Subcutaneous abdominal adipose tissue (tissue), 5 donors: ENCODE measurements at regions not wholly inside any gene's neighbourhood (a gene's known extent, or its start where the extent isn't known, plus 50 kb on each side); places are given as distances from the start of the nearest gene placed in this dataset.
"Not testable (repeated sequence)": the region's sequence is repeated elsewhere in the genome, so short reads cannot be mapped to it uniquely, and the experiment has no call there.

Experiments used
- H3K27ac ChIP-seq: one replicate; pipeline ENCODE4 v1.7.0; 2013; ENCODE audit warnings: low read depth, mild to moderate bottlenecking, inconsistent platforms, low read length, moderate library complexity
- H3K27me3 ChIP-seq, 5 donors: one replicate each; pipeline ENCODE4 v1.7.0; 2013; ENCODE audit warnings: low read length in 5 of 5, inconsistent platforms in 1 of 5; ENCODE audit not compliant: control insufficient read depth in 5 of 5, insufficient read depth in 4 of 5
- H3K36me3 ChIP-seq, 5 donors: one replicate each; pipeline ENCODE4 v1.7.0; 2013; ENCODE audit warnings: low read length in 5 of 5; ENCODE audit not compliant: control insufficient read depth in 5 of 5, insufficient read depth in 5 of 5
- H3K4me1 ChIP-seq, 5 donors: one replicate each; pipeline ENCODE4 v1.7.0; 2013; ENCODE audit warnings: low read length in 5 of 5, mild to moderate bottlenecking in 3 of 5, moderate library complexity in 1 of 5; ENCODE audit not compliant: control insufficient read depth in 5 of 5, insufficient read depth in 5 of 5
- H3K4me3 ChIP-seq, 5 donors: one replicate each; pipeline ENCODE4 v1.7.0; 2013; ENCODE audit warnings: low read length in 5 of 5, low read depth in 1 of 5
- H3K9ac ChIP-seq, 5 donors: one replicate each; pipeline ENCODE4 v1.7.0; 2013; ENCODE audit warnings: low read length in 5 of 5, mild to moderate bottlenecking in 4 of 5, moderate library complexity in 3 of 5
- H3K9me3 ChIP-seq, 5 donors: one replicate each; pipeline ENCODE4 v1.7.0; 2013; ENCODE audit warnings: low read length in 5 of 5; ENCODE audit not compliant: control insufficient read depth in 5 of 5
- donor health status: healthy.
- donor health status: healthy.
- donor health status: healthy.
- donor health status: healthy.
- donor health status: healthy.

GRCh38 chr10:16083551-16083950, 223.2 kb upstream of the MINDY3 start:
- H3K4me1 ChIP-seq, H3K36me3 ChIP-seq, H3K27me3 ChIP-seq, H3K9me3 ChIP-seq, H3K9ac ChIP-seq, H3K27ac ChIP-seq, H3K4me3 ChIP-seq: not testable (repeated sequence)

DNA sequence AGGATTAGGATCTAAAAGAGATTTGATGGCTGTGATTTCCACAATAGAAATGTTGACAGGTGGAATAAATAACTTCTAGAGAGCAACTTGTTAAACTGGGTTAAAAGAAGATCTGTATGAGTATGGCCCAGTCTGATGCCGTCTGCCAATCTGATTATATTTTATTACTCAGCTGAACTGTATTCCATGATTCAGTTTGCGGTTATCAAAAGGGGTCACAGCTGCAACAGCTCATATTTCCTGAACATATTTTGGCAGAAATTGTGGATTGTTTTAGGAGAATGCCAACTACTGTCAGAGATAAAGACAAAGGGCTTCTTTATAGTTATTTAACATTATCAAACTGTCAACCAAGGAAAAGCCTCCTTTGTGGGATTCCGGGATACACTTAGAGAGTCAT, 244.8 kb upstream of the MINDY3 start:
- Histone ChIP-seq H3K27ac (no peak overlapping the region), H3K36me3 (no peaks in the 10 kb centered on the region), H3K27me3 (no peaks in the 10 kb centered on the region), H3K9me3 (no peaks in the 10 kb centered on the region), H3K4me3 (no peak overlapping the region), H3K9ac (no peak overlapping the region), H3K4me1 (no peaks in the 10 kb centered on the region)

DNA sequence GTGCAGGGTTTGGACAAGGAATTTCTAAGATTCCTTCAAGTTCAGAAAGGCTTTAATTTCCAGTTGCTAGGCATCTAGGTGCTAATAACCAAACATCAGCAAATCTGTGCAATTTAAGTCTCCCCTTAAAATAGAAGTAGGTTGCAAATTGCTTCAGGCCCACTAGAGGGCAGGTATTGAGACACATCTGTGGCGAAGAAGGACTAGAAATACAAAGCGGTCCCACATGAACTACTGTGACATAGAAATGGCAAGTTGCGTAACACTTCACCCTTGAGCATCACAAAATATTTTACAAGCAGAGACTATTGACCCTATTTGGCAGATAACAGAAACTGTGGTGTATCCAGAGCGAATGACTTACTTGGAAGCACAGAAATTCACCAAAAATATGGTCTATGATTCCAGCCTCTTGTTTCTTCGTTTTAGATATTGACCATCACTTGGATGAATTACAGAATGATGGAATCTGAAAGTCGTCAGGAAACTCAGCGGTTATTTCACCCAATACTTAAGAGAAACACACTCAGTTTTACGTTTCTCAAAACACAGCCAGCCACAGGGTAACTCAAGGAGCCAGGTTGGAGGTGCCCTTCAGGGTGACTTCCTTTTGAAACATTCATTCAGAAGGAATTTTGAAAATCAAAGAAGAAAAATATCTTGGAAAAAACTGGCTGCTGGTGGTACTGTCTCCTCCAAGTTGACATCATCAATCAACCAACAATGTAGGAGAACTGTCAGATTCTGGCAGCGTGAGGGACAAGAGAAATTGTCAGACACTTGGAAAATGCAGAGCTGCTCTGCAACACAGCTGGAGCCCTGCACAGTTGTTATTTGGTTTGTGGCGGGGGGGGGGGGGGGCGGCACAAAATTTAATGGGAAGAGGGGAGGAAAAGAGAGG, 256.3 kb upstream of the MINDY3 start:
- Histone ChIP-seq H3K9me3 (no peaks in the 10 kb centered on the region), H3K4me3 (no peak overlapping the region), H3K27ac (no peak overlapping the region), H3K36me3 (no peaks in the 10 kb centered on the region), H3K4me1 (peaks cover 0 to 14% (median 0%) of the 10 kb centered on the region in 5 donors), H3K9ac (no peak overlapping the region), H3K27me3 (no peaks in the 10 kb centered on the region)

DNA sequence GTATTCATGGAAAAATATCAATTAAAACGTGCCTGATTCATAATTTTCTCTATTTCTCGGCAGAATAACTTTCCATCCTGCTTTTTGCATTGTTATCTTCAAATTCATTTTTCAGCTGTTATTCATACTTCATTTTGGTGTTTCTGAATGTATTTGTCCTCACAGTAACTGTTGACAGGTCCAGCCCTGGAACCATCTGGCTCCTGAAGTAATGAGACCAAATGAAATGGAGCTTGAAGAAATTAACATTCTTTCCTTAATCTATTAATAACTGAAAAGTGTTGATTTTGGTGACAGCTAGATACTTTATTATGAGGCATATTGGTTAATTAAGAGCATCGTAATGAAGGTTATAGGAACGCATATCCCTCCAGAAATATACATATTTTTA, 257.0 kb upstream of the MINDY3 start:
- Histone ChIP-seq H3K9ac (no peak overlapping the region), H3K4me1 (peaks cover 0 to 14% (median 0%) of the 10 kb centered on the region in 5 donors), H3K36me3 (no peaks in the 10 kb centered on the region), H3K9me3 (no peaks in the 10 kb centered on the region), H3K4me3 (no peak overlapping the region), H3K27me3 (no peaks in the 10 kb centered on the region), H3K27ac (no peak overlapping the region)

GRCh38 chr10:16119445-16119844, 259.1 kb upstream of the MINDY3 start:
- Histone ChIP-seq H3K4me3 (no peak overlapping the region), H3K4me1 (peaks cover 0 to 14% (median 0%) of the 10 kb centered on the region in 5 donors), H3K36me3 (no peaks in the 10 kb centered on the region), H3K9me3 (no peaks in the 10 kb centered on the region), H3K27ac (no peak overlapping the region), H3K9ac (no peak overlapping the region), H3K27me3 (no peaks in the 10 kb centered on the region)

DNA sequence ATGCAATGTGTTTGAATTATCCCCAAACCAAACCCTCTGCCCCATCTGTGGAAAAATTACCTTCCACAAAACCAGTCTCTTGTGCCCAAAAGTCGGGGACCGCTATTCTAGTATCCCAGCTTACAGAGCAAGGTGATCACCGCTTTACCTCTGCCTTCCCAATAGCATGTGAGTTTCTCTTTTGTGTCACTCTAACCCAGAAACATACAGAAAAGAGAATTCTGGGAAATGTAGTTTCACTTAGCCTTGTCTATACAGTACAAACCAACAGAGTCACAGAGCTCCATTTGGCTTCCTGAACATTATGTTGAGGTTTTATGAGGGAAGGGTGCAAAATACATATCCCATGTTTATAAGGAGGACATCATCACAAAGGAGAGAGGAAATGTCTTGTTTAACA, 260.3 kb upstream of the MINDY3 start:
- Histone ChIP-seq H3K4me1 (peaks cover 0 to 14% (median 0%) of the 10 kb centered on the region in 5 donors), H3K4me3 (no peak overlapping the region), H3K9ac (no peak overlapping the region), H3K36me3 (no peaks in the 10 kb centered on the region), H3K27ac (no peak overlapping the region), H3K27me3 (no peaks in the 10 kb centered on the region), H3K9me3 (no peaks in the 10 kb centered on the region)

DNA sequence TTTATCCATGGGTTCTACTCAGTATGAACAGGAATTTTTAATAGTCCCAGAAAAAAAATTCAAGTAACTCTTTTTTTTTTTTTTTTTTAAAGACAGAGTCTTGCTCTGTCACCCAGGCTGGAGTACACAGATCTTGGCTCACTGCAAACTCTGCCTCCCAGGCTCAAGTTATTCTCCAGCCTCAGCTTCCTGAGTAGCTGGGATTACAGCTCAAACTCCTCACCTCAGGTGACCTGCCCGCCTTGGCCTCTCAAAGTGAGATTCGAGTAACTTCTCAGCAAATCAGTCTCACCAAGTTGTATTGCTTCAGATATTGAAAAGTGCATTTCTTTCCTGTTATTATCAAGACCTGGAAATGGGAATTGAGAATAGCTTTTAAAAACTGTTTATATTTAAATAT, 281.2 kb upstream of the MINDY3 start:
- no peak overlapping the region for H3K4me3 ChIP-seq
- H3K36me3 ChIP-seq, result no peaks in the 10 kb centered on the region
- no peak overlapping the region for H3K27ac ChIP-seq
- H3K27me3 ChIP-seq, result no peaks in the 10 kb centered on the region
- peaks cover 0 to 3% (median 0%) of the 10 kb centered on the region in 5 donors for H3K9me3 ChIP-seq
- H3K9ac ChIP-seq, result no peak overlapping the region
- H3K4me1 ChIP-seq, result no peaks in the 10 kb centered on the region

DNA sequence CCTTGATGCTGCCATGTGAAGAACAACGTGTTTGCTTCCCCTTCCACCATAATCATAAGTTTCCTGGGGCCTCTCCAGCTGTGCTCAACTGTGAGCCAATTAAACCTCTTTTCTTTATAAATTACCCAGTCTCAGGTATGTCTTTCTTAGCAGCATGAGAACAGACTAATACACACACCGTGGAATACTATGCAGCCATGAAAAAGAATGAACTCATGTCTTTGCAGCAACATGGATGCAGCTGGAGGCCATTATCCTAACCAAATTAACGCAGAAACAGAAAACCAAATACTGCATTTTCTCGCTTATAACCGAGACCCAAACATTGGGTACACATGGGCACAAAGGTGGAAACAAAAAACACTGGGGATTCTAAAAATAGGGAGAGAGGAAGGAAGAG, 286.7 kb upstream of the MINDY3 start:
- Histone ChIP-seq H3K4me1 (peaks cover 0 to 4% (median 0%) of the 10 kb centered on the region in 5 donors), H3K36me3 (no peaks in the 10 kb centered on the region), H3K27me3 (no peaks in the 10 kb centered on the region), H3K9me3 (peaks cover 0 to 6% (median 0%) of the 10 kb centered on the region in 5 donors), H3K27ac (no peak overlapping the region), H3K4me3 (no peak overlapping the region), H3K9ac (no peak overlapping the region)

- no peak overlapping the region for H3K9ac ChIP-seq
- no peaks in the 10 kb centered on the region for H3K36me3 ChIP-seq
- H3K27ac ChIP-seq, result no peak overlapping the region
- no peaks in the 10 kb centered on the region for H3K27me3 ChIP-seq
- H3K4me3 ChIP-seq, result no peak overlapping the region
- H3K4me1 ChIP-seq, result no peaks in the 10 kb centered on the region
- no peaks in the 10 kb centered on the region for H3K9me3 ChIP-seq
These were observed 281.0 kb upstream of the PTER start for GRCh38 chr10:16155834-16156233.

DNA sequence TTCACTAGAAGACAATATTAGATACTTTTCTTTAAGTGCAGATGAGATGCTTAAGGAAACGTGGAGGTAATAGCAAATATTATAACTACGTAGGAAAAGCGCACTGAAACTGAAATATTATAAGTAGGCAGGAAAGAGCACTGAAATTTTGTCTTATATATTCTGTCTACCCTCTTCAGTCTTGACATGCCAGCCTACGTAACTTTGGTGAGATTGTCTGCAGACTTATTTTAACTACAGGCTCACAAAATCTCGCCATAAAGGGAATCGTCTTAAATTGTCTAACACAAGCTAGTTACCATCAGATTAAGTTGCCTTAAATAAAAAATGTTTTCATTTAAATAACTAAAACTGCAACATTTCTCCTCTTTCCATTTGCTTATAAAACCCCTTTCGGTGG, 280.1 kb upstream of the PTER start:
- no peaks in the 10 kb centered on the region for H3K9me3 ChIP-seq
- no peaks in the 10 kb centered on the region for H3K4me1 ChIP-seq
- H3K27me3 ChIP-seq, result no peaks in the 10 kb centered on the region
- no peak overlapping the region for H3K4me3 ChIP-seq
- H3K36me3 ChIP-seq, result no peaks in the 10 kb centered on the region
- no peak overlapping the region for H3K9ac ChIP-seq
- no peak overlapping the region for H3K27ac ChIP-seq
